ENCODE measurements at regions not wholly inside any gene's neighbourhood (a gene's known extent, or its start where the extent isn't known, plus 50 kb on each side); places are given as distances from the start of the nearest gene placed in this dataset.

- no peak for TF ChIP-seq POLR2A (IDR thresholded peaks at IDR 0.05; ENCODE audit: low read depth, low read length)
- no peak for TF ChIP-seq TAF1 (IDR thresholded peaks at IDR 0.05; ENCODE audit: borderline replicate concordance, low read depth, low read length)
- TF ChIP-seq POLR2AphosphoS5 (IDR thresholded peaks at IDR 0.05; ENCODE audit: low read depth, low read length), result no peak
Observed at GRCh38 chr4:112859456-112860184, 189.8 kb upstream of the ANK2 start.
